NB4 (cell line): ENCODE measurements at regions not wholly inside any gene's neighbourhood (a gene's known extent, or its start where the extent isn't known, plus 50 kb on each side); places are given as distances from the start of the nearest gene placed in this dataset.

Experiments
- CTCF ChIP-seq: IDR thresholded peaks from one replicate; pipeline ENCODE4 v1.5.1; 2012; ENCODE audit warnings: low read depth, low read length
- MYC ChIP-seq: IDR thresholded peaks from 2 replicates; pipeline ENCODE4 v1.6.1; 2011; ENCODE audit warnings: low read depth, low read length
- POLR2A ChIP-seq: IDR thresholded peaks from 2 replicates; pipeline ENCODE4 v1.6.1; 2011; ENCODE audit warnings: mild to moderate bottlenecking; ENCODE audit not compliant: insufficient read length; ENCODE audit errors: extremely low read depth
- TF ChIP-seq, protein P1 (sequence below): IDR thresholded peaks from 2 replicates; pipeline ENCODE4 v1.6.1; 2011; ENCODE audit warnings: low read depth, low read length

DNA sequence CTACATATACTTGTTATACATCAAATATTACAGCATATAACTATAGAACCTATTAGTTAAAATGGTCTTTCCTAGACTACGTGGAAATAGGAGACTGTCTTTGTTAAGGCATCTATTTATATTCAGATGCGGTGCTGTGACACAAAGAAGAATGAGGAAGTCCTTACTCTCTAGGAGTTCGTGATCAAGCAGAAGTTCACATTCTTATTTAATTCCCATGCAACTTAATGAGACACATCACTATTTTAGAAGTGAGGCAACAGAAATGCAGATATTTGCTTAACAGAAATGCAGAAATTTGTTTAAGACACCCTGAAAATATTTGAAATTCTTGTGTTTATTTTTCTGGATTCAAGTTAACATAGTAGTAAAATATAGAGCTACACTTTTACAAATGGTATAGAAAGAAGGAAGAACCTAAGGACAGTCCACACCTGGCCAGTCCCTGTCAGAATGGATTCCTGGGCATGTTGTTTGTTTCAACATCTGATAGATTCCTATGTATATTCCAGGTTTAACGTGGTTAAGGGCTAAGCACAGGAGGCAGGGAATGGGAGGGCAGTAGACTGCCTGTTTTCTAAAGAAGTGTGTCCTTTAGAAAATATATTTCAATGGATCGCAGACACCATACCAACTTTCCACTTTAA is 70.6 kb upstream of the NXPH1 start:
- TF ChIP-seq POLR2A: no peak
- no peak for TF ChIP-seq CTCF
- TF ChIP-seq, protein P1, sequence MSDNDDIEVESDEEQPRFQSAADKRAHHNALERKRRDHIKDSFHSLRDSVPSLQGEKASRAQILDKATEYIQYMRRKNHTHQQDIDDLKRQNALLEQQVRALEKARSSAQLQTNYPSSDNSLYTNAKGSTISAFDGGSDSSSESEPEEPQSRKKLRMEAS: no peak
- TF ChIP-seq MYC: no peak
